ENCODE measurements at regions not wholly inside any gene's neighbourhood (a gene's known extent, or its start where the extent isn't known, plus 50 kb on each side); places are given as distances from the start of the nearest gene placed in this dataset.

GRCh38 chr1:70805641-70806040 is 242.0 kb downstream of the PTGER3 start:
- Histone ChIP-seq H3K36me3 (ENCODE audit: control insufficient read depth in 2 of 3, insufficient read depth in 3 of 3, low read length in 3 of 3) (no peaks in the 10 kb centered on the region), H3K27me3 (ENCODE audit: control insufficient read depth, insufficient read depth, low read length) (no peaks in the 10 kb centered on the region), H3K9ac (ENCODE audit: low read length in 3 of 3) (no peak overlapping the region), H3K27ac (ENCODE audit: low read depth in 2 of 2, low read length in 2 of 2) (no peak overlapping the region), H3K4me1 (ENCODE audit: control insufficient read depth in 2 of 3, insufficient read depth in 2 of 3, low read depth in 1 of 3, low read length in 3 of 3) (no peaks in the 10 kb centered on the region), H3K9me3 (ENCODE audit: control insufficient read depth in 2 of 3, insufficient read depth in 1 of 3, low read length in 3 of 3) (no peaks in the 10 kb centered on the region), H3K4me3 (ENCODE audit: low read length in 3 of 3) (no peak overlapping the region)
- no peak for TF ChIP-seq CTCF (IDR thresholded peaks at IDR 0.05; ENCODE audit: borderline replicate concordance, extremely low read depth, insufficient read depth)
- FAIRE-seq (no peak), DNase-seq (no peak)
- intact Hi-C loops (cut with DNase I), result no loop called here

DNA sequence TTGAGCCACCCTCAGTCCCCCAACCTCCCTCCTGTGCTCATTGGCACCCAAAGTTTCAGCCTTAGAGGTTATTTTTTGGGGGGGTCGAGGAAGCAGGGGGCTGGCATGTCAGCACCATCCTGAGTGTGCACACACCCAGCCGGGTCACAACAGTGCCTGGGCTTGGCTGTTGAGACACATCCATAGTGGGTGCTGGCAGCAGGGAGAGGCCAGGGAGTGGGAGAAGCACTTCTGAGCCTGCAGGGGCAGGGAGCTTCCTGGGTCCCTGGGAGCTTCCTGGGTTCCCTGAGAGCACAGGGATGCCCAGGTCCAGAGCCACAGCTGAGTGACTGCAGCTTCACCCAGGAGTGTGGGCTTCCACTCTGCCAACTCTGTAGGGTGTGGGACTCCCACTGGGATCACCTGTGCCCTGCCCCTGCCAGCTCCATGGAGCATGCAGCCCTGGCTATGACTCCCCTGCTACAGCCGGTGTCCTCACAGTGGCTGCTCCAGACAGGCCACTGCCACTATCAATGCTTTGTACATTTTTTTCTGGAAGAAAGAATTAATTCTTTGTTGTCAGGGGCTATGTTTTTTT is 240.4 kb downstream of the PTGER3 start:
- intact Hi-C loops (cut with DNase I), result no loop called here
- Histone ChIP-seq H3K27ac (ENCODE audit: low read depth in 2 of 2, low read length in 2 of 2) (no peak overlapping the region), H3K36me3 (ENCODE audit: control insufficient read depth in 2 of 3, insufficient read depth in 3 of 3, low read length in 3 of 3) (no peaks in the 10 kb centered on the region), H3K9me3 (ENCODE audit: control insufficient read depth in 2 of 3, insufficient read depth in 1 of 3, low read length in 3 of 3) (no peaks in the 10 kb centered on the region), H3K4me1 (ENCODE audit: control insufficient read depth in 2 of 3, insufficient read depth in 2 of 3, low read depth in 1 of 3, low read length in 3 of 3) (no peaks in the 10 kb centered on the region), H3K9ac (ENCODE audit: low read length in 3 of 3) (no peak overlapping the region), H3K4me3 (ENCODE audit: low read length in 3 of 3) (no peak overlapping the region), H3K27me3 (ENCODE audit: control insufficient read depth, insufficient read depth, low read length) (no peaks in the 10 kb centered on the region)
- FAIRE-seq (no peak), DNase-seq (no peak)
- TF ChIP-seq CTCF (IDR thresholded peaks at IDR 0.05; ENCODE audit: borderline replicate concordance, extremely low read depth, insufficient read depth), result no peak

DNA sequence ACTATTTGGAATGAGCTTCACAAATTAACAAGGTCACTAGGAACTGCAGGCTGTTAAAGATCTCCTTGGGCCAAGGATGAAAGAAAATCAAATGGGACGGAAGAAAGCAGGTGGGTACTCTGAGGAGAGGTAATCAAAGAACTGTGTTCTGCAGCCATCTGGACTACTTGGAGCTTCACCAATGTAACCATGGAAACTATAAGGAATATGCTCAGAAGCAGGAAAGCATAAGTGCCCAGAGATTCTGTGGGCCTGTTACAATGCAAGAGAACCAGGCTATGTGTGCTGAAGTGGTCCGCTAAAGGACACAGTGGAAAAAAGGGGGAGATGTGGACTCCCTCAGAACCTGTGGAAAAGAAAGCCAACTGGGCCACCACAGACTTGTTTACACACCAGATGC is 238.5 kb downstream of the PTGER3 start:
- Histone ChIP-seq H3K27ac (ENCODE audit: low read depth in 2 of 2, low read length in 2 of 2) (no peak overlapping the region), H3K27me3 (ENCODE audit: control insufficient read depth, insufficient read depth, low read length) (no peaks in the 10 kb centered on the region), H3K4me1 (ENCODE audit: control insufficient read depth in 2 of 3, insufficient read depth in 2 of 3, low read depth in 1 of 3, low read length in 3 of 3) (no peaks in the 10 kb centered on the region), H3K9me3 (ENCODE audit: control insufficient read depth in 2 of 3, insufficient read depth in 1 of 3, low read length in 3 of 3) (no peaks in the 10 kb centered on the region), H3K9ac (ENCODE audit: low read length in 3 of 3) (no peak overlapping the region), H3K36me3 (ENCODE audit: control insufficient read depth in 2 of 3, insufficient read depth in 3 of 3, low read length in 3 of 3) (no peaks in the 10 kb centered on the region), H3K4me3 (ENCODE audit: low read length in 3 of 3) (no peak overlapping the region)
- FAIRE-seq, result no peak
- intact Hi-C loops (cut with DNase I), result no loop called here
- DNase-seq, result no peak
- no peak for TF ChIP-seq CTCF (IDR thresholded peaks at IDR 0.05; ENCODE audit: borderline replicate concordance, extremely low read depth, insufficient read depth)

- H3K36me3 ChIP-seq (ENCODE audit: control insufficient read depth in 2 of 3, insufficient read depth in 3 of 3, low read length in 3 of 3), result no peaks in the 10 kb centered on the region
- no peak for TF ChIP-seq CTCF (IDR thresholded peaks at IDR 0.05; ENCODE audit: borderline replicate concordance, extremely low read depth, insufficient read depth)
- no peak overlapping the region for H3K4me3 ChIP-seq (ENCODE audit: low read length in 3 of 3)
- DNase-seq (no peak), FAIRE-seq (no peak)
- H3K9me3 ChIP-seq (ENCODE audit: control insufficient read depth in 2 of 3, insufficient read depth in 1 of 3, low read length in 3 of 3), result no peaks in the 10 kb centered on the region
- H3K4me1 ChIP-seq (ENCODE audit: control insufficient read depth in 2 of 3, insufficient read depth in 2 of 3, low read depth in 1 of 3, low read length in 3 of 3), result no peaks in the 10 kb centered on the region
- no peaks in the 10 kb centered on the region for H3K27me3 ChIP-seq (ENCODE audit: control insufficient read depth, insufficient read depth, low read length)
- H3K9ac ChIP-seq (ENCODE audit: low read length in 3 of 3), result no peak overlapping the region
- no peak overlapping the region for H3K27ac ChIP-seq (ENCODE audit: low read depth in 2 of 2, low read length in 2 of 2)
- intact Hi-C loops (cut with DNase I), result no loop called here
These were observed 235.8 kb downstream of the PTGER3 start for GRCh38 chr1:70811815-70812214.

Measured in kidney (tissue), 13 donors.